Transverse colon (tissue), 4 donors: ENCODE measurements at regions not wholly inside any gene's neighbourhood (a gene's known extent, or its start where the extent isn't known, plus 50 kb on each side); places are given as distances from the start of the nearest gene placed in this dataset.

Source experiments
- DNase-seq: peaks from one replicate; pipeline ENCODE4 v3.0.0-alpha.2; 2019
- H3K27ac ChIP-seq, 4 donors: fragments of 200-600 bp; sonication (generic); 2 replicates each; pipeline ENCODE4 v1.5.1; 2016 to 2018; ENCODE audit warnings: inconsistent platforms in 4 of 4
- H3K27me3 ChIP-seq: fragments of 200-600 bp; sonication (generic); 2 replicates; pipeline ENCODE4 v1.5.1; 2017; ENCODE audit warnings: inconsistent platforms
- H3K36me3 ChIP-seq, 4 donors: fragments of 200-600 bp; sonication (generic); 2 replicates each; pipeline ENCODE4 v1.5.1; 2017 to 2019; ENCODE audit warnings: inconsistent platforms in 4 of 4
- H3K4me1 ChIP-seq, 4 donors: fragments of 200-600 bp; sonication (generic); 2 replicates each; pipeline ENCODE4 v1.5.1; 2017 to 2020; ENCODE audit warnings: inconsistent platforms in 4 of 4
- H3K4me3 ChIP-seq, 4 donors: fragments of 200-600 bp; sonication (generic); 1 replicate in 1 of 4; 2 replicates in 3 of 4; pipeline versions ENCODE4 v1.5.1 to v1.6.1; 2017 to 2019; ENCODE audit warnings: inconsistent platforms in 4 of 4
- H3K9me3 ChIP-seq, 2 donors: fragments of 200-600 bp; sonication (generic); 2 replicates each; pipeline ENCODE4 v1.5.1; 2017 to 2019; ENCODE audit warnings: inconsistent platforms in 2 of 2
- EP300 ChIP-seq: sonication (generic); formaldehyde crosslinking; IDR thresholded peaks from one replicate; pipeline ENCODE4 v1.6.1; 2017; ENCODE audit warnings: antibody characterized with exemption, low read depth
- POLR2A ChIP-seq: fragments of 450-650 bp; IDR thresholded peaks from one replicate; pipeline ENCODE4 v1.6.1; 2016; ENCODE audit warnings: antibody characterized with exemption, mild to moderate bottlenecking, moderate library complexity
- POLR2AphosphoS5 ChIP-seq, 3 donors: sonication (generic); formaldehyde crosslinking; IDR thresholded peaks; one replicate each; pipeline ENCODE4 v1.6.1; 2016; ENCODE audit warnings: antibody characterized with exemption in 3 of 3
- WGBS, 2 donors: methylation state at CpG; one replicate each; pipeline ENCODE4 v1.1.5; 2018; ENCODE audit warnings: low coverage in 1 of 2; 5-methylcytosine and 5-hydroxymethylcytosine counted together
- in situ Hi-C, 4 donors: fragments of 200-750 bp; cut with MboI; loops; one replicate each; pipeline versions ENCODE4 v1.15.0 to v1.15.1; 2017; ENCODE audit warnings: low sequenced_read_pairs in 3 of 4, low pct_ligation_motif_present in 1 of 4, low pct_unique_long_range_greater_than_20kb in 1 of 4
- intact Hi-C: fragments of 100-400 bp; cut with DNase I; formaldehyde crosslinking; loops from one replicate; pipeline ENCODE4 v1.15.1; 2023; ENCODE audit warnings: low total_unique reads
- TF ChIP-seq, protein P1 (sequence below), 5 experiments: fragments of 200-600 bp in 3 of 5; fragments of 450-650 bp in 2 of 5; sonication (generic) in 3 of 5; IDR thresholded peaks; 1 replicate in 2 of 5; 2 replicates in 3 of 5; pipeline ENCODE4 v1.5.1; 2016 to 2017; ENCODE audit warnings: antibody characterized with exemption in 5 of 5, inconsistent platforms in 3 of 5, mild to moderate bottlenecking in 2 of 5, moderate library complexity in 1 of 5

GRCh38 chr6:82602776-82603175 is 239.2 kb downstream of the TPBG start:
- TF ChIP-seq POLR2A (no peak), EP300 (no peak)
- TF ChIP-seq, protein P1, sequence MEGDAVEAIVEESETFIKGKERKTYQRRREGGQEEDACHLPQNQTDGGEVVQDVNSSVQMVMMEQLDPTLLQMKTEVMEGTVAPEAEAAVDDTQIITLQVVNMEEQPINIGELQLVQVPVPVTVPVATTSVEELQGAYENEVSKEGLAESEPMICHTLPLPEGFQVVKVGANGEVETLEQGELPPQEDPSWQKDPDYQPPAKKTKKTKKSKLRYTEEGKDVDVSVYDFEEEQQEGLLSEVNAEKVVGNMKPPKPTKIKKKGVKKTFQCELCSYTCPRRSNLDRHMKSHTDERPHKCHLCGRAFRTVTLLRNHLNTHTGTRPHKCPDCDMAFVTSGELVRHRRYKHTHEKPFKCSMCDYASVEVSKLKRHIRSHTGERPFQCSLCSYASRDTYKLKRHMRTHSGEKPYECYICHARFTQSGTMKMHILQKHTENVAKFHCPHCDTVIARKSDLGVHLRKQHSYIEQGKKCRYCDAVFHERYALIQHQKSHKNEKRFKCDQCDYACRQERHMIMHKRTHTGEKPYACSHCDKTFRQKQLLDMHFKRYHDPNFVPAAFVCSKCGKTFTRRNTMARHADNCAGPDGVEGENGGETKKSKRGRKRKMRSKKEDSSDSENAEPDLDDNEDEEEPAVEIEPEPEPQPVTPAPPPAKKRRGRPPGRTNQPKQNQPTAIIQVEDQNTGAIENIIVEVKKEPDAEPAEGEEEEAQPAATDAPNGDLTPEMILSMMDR (IDR thresholded peaks at IDR 0.05): no peak
- Histone ChIP-seq H3K9me3 (no peaks in the 10 kb centered on the region), H3K4me3 (no peak overlapping the region), H3K36me3 (no peaks in the 10 kb centered on the region), H3K4me1 (no peaks in the 10 kb centered on the region), H3K27ac (no peak overlapping the region), H3K27me3 (no peaks in the 10 kb centered on the region)
- in situ Hi-C loops (no loop called here), intact Hi-C loops (no loop called here)
- WGBS, 2 donors: 51 to 59% methylated on average over 4 of the region's 4 CpGs
- DNase-seq: no peak

- WGBS, 2 donors: 78 to 79% methylated on average over 1 of the region's 1 CpG
- H3K4me1 ChIP-seq: no peaks in the 10 kb centered on the region
- no peak for DNase-seq
- no peaks in the 10 kb centered on the region for H3K9me3 ChIP-seq
- intact Hi-C loops: no loop called here
- TF ChIP-seq EP300 (no peak), POLR2AphosphoS5 (IDR thresholded peaks at IDR 0.05) (no peak), POLR2A (no peak)
- TF ChIP-seq, protein P1 (IDR thresholded peaks at IDR 0.05): no peak
- no peaks in the 10 kb centered on the region for H3K36me3 ChIP-seq
- H3K27me3 ChIP-seq: no peaks in the 10 kb centered on the region
- H3K27ac ChIP-seq: no peak overlapping the region
- H3K4me3 ChIP-seq: no peak overlapping the region
- in situ Hi-C loops: no loop called here
Observed at GRCh38 chr6:82603871-82604270, 240.3 kb downstream of the TPBG start.

- DNase-seq: no peak
- Histone ChIP-seq H3K4me1 (no peaks in the 10 kb centered on the region), H3K27me3 (no peaks in the 10 kb centered on the region), H3K4me3 (no peak overlapping the region), H3K27ac (no peak overlapping the region), H3K9me3 (no peaks in the 10 kb centered on the region), H3K36me3 (no peaks in the 10 kb centered on the region)
- intact Hi-C loops: no loop called here
- in situ Hi-C loops: no loop called here
- TF ChIP-seq, protein P1 (IDR thresholded peaks at IDR 0.05): no peak
- no peak for TF ChIP-seq POLR2AphosphoS5 (IDR thresholded peaks at IDR 0.05)
- 15 to 29% methylated on average over 1 of the region's 1 CpG for WGBS, 2 donors
Observed at GRCh38 chr6:82607998-82608725, 244.5 kb downstream of the TPBG start.

- no peaks in the 10 kb centered on the region for H3K27me3 ChIP-seq
- no peaks in the 10 kb centered on the region for H3K9me3 ChIP-seq
- H3K36me3 ChIP-seq: no peaks in the 10 kb centered on the region
- no peaks in the 10 kb centered on the region for H3K4me1 ChIP-seq
- no peak overlapping the region for H3K27ac ChIP-seq
- 61 to 72% methylated on average over 4 of the region's 4 CpGs for WGBS, 2 donors
- in situ Hi-C loops (no loop called here), intact Hi-C loops (no loop called here)
- DNase-seq: no peak
- H3K4me3 ChIP-seq: no peak overlapping the region
- no peak for TF ChIP-seq POLR2A
- TF ChIP-seq EP300: no peak
- TF ChIP-seq POLR2AphosphoS5 (IDR thresholded peaks at IDR 0.05): no peak
- TF ChIP-seq, protein P1 (IDR thresholded peaks at IDR 0.05): no peak
Observed at GRCh38 chr6:82608781-82609180, 245.2 kb downstream of the TPBG start.
